Coronary artery (tissue), 2 donors: ENCODE measurements at regions not wholly inside any gene's neighbourhood (a gene's known extent, or its start where the extent isn't known, plus 50 kb on each side); places are given as distances from the start of the nearest gene placed in this dataset.
A peak's percentile ranks its signal among the peaks of the same experiment; 100 is the strongest.

Experiments
- DNase-seq: peaks from one replicate; pipeline ENCODE4 v3.0.0-alpha.2; 2017; ENCODE audit warnings: low spot score
- H3K27ac ChIP-seq, 2 donors: fragments of 200-600 bp; sonication (generic); one replicate each; pipeline ENCODE4 v1.5.1; 2016 to 2019
- H3K4me3 ChIP-seq: fragments of 200-600 bp; sonication (generic); 2 replicates; pipeline ENCODE4 v1.5.1; 2016; ENCODE audit warnings: mild to moderate bottlenecking, moderate library complexity
- CTCF ChIP-seq: fragments of 200-600 bp; sonication (generic); IDR thresholded peaks from one replicate; pipeline ENCODE4 v1.5.1; 2019; ENCODE audit warnings: antibody characterized with exemption

- no peak for TF ChIP-seq CTCF
- Histone ChIP-seq H3K27ac (peak overlapping the region in 1 of 2 donors; percentile 25), H3K4me3 (peak overlapping the region; percentile 15)
- DNase-seq, result no peak
Observed at GRCh38 chr13:50685956-50686355, 157.5 kb downstream of the DLEU7 start.

GRCh38 chr13:50686551-50686950 is 156.9 kb downstream of the DLEU7 start:
- no peak overlapping the region for H3K27ac ChIP-seq
- TF ChIP-seq CTCF, result no peak
- DNase-seq, result no peak
- no peak overlapping the region for H3K4me3 ChIP-seq

GRCh38 chr13:50687545-50687944 is 155.9 kb downstream of the DLEU7 start:
- no peak for TF ChIP-seq CTCF
- H3K4me3 ChIP-seq, result no peak overlapping the region
- no peak overlapping the region for H3K27ac ChIP-seq
- DNase-seq, result no peak

- Histone ChIP-seq H3K27ac (no peak overlapping the region), H3K4me3 (no peak overlapping the region)
- TF ChIP-seq CTCF, result no peak
- DNase-seq, result no peak
Observed at GRCh38 chr13:50690006-50690405, 153.5 kb downstream of the DLEU7 start.

GRCh38 chr13:50691176-50691680 is 152.3 kb downstream of the DLEU7 start:
- H3K27ac ChIP-seq, result no peak overlapping the region
- TF ChIP-seq CTCF, result no peak
- H3K4me3 ChIP-seq, result no peak overlapping the region
- DNase-seq, result no peak

GRCh38 chr13:50691681-50692263 is 151.7 kb downstream of the DLEU7 start:
- no peak for TF ChIP-seq CTCF
- DNase-seq, result no peak
- H3K4me3 ChIP-seq, result no peak overlapping the region
- no peak overlapping the region for H3K27ac ChIP-seq

- no peak overlapping the region for H3K4me3 ChIP-seq
- DNase-seq, result no peak
- no peak for TF ChIP-seq CTCF
- no peak overlapping the region for H3K27ac ChIP-seq
Observed at GRCh38 chr13:50692396-50692915, 151.0 kb downstream of the DLEU7 start.
